ENCODE measurements at regions not wholly inside any gene's neighbourhood (a gene's known extent, or its start where the extent isn't known, plus 50 kb on each side); places are given as distances from the start of the nearest gene placed in this dataset.

- Histone ChIP-seq H3K27me3 (no peaks in the 10 kb centered on the region), H3K9me3 (no peaks in the 10 kb centered on the region), H3K36me3 (no peaks in the 10 kb centered on the region), H3K4me3 (no peak overlapping the region), H3K27ac (no peak overlapping the region), H3K4me1 (no peaks in the 10 kb centered on the region)
- intact Hi-C loops (cut with DNase I) = no loop called here
- no peak for DNase-seq (ENCODE audit: extremely low spot score in 2 of 2)
- TF ChIP-seq POLR2AphosphoS5 (IDR thresholded peaks at IDR 0.05; ENCODE audit: insufficient read depth in 1 of 2, low read depth in 1 of 2) = no peak
- TF ChIP-seq POLR2A (IDR thresholded peaks at IDR 0.05) = no peak
- no peak for TF ChIP-seq CTCF (IDR thresholded peaks at IDR 0.05)
Measured at GRCh38 chr11:109749476-109749875, 327.5 kb downstream of the C11orf87 start.

GRCh38 chr11:109750964-109751363, 329.0 kb downstream of the C11orf87 start:
- intact Hi-C loops (cut with DNase I) = no loop called here
- no peak for DNase-seq (ENCODE audit: extremely low spot score in 2 of 2)
- Histone ChIP-seq H3K27ac (no peak overlapping the region), H3K9me3 (no peaks in the 10 kb centered on the region), H3K27me3 (no peaks in the 10 kb centered on the region), H3K4me1 (no peaks in the 10 kb centered on the region), H3K36me3 (no peaks in the 10 kb centered on the region), H3K4me3 (no peak overlapping the region)
- TF ChIP-seq CTCF (IDR thresholded peaks at IDR 0.05) = no peak
- no peak for TF ChIP-seq POLR2AphosphoS5 (IDR thresholded peaks at IDR 0.05; ENCODE audit: insufficient read depth in 1 of 2, low read depth in 1 of 2)
- TF ChIP-seq POLR2A (IDR thresholded peaks at IDR 0.05) = no peak

- no peak overlapping the region for H3K27ac ChIP-seq
- DNase-seq (ENCODE audit: extremely low spot score in 2 of 2) = no peak
- no peaks in the 10 kb centered on the region for H3K36me3 ChIP-seq
- no peaks in the 10 kb centered on the region for H3K4me1 ChIP-seq
- no peak for TF ChIP-seq POLR2A (IDR thresholded peaks at IDR 0.05)
- no peak for TF ChIP-seq POLR2AphosphoS5 (IDR thresholded peaks at IDR 0.05; ENCODE audit: insufficient read depth in 1 of 2, low read depth in 1 of 2)
- TF ChIP-seq CTCF (IDR thresholded peaks at IDR 0.05) = no peak
- no peak overlapping the region for H3K4me3 ChIP-seq
- intact Hi-C loops (cut with DNase I) = no loop called here
- H3K27me3 ChIP-seq = no peaks in the 10 kb centered on the region
- no peaks in the 10 kb centered on the region for H3K9me3 ChIP-seq
Measured at GRCh38 chr11:109752212-109752825, 330.3 kb downstream of the C11orf87 start.

- no peak overlapping the region for H3K27ac ChIP-seq
- H3K27me3 ChIP-seq = no peaks in the 10 kb centered on the region
- H3K4me1 ChIP-seq = no peaks in the 10 kb centered on the region
- no peaks in the 10 kb centered on the region for H3K36me3 ChIP-seq
- TF ChIP-seq CTCF (IDR thresholded peaks at IDR 0.05) (no peak), POLR2AphosphoS5 (IDR thresholded peaks at IDR 0.05; ENCODE audit: insufficient read depth in 1 of 2, low read depth in 1 of 2) (no peak), POLR2A (IDR thresholded peaks at IDR 0.05) (no peak)
- no peak overlapping the region for H3K4me3 ChIP-seq
- intact Hi-C loops (cut with DNase I) = no loop called here
- no peak for DNase-seq (ENCODE audit: extremely low spot score in 2 of 2)
- H3K9me3 ChIP-seq = no peaks in the 10 kb centered on the region
Measured at GRCh38 chr11:109756521-109756920, 334.5 kb downstream of the C11orf87 start.

- no peak for DNase-seq (ENCODE audit: extremely low spot score in 2 of 2)
- no peaks in the 10 kb centered on the region for H3K9me3 ChIP-seq
- H3K27ac ChIP-seq = no peak overlapping the region
- intact Hi-C loops (cut with DNase I) = no loop called here
- H3K27me3 ChIP-seq = no peaks in the 10 kb centered on the region
- H3K4me1 ChIP-seq = no peaks in the 10 kb centered on the region
- H3K36me3 ChIP-seq = no peaks in the 10 kb centered on the region
- TF ChIP-seq POLR2AphosphoS5 (IDR thresholded peaks at IDR 0.05; ENCODE audit: insufficient read depth in 1 of 2, low read depth in 1 of 2) = no peak
- TF ChIP-seq CTCF (IDR thresholded peaks at IDR 0.05) = no peak
- TF ChIP-seq POLR2A (IDR thresholded peaks at IDR 0.05) = no peak
- H3K4me3 ChIP-seq = no peak overlapping the region
Measured at GRCh38 chr11:109756951-109757350, 335.0 kb downstream of the C11orf87 start.
